GM21360 (cell line): ENCODE measurements at regions not wholly inside any gene's neighbourhood (a gene's known extent, or its start where the extent isn't known, plus 50 kb on each side); places are given as distances from the start of the nearest gene placed in this dataset.
"Not testable (repeated sequence)": the region's sequence is repeated elsewhere in the genome, so short reads cannot be mapped to it uniquely, and the experiment has no call there.

Experiments used
- ATAC-seq: cut with Tn5 transposase; IDR thresholded peaks from one replicate; pipeline ENCODE4 v1.9.1; 2021; ENCODE audit warnings: mild to moderate bottlenecking, moderate library complexity; ENCODE audit not compliant: unreplicated experiment

GRCh38 chr7:153748885-153749284 lies 303.3 kb upstream of the DPP6 start:
- not testable (repeated sequence) for ATAC-seq

DNA sequence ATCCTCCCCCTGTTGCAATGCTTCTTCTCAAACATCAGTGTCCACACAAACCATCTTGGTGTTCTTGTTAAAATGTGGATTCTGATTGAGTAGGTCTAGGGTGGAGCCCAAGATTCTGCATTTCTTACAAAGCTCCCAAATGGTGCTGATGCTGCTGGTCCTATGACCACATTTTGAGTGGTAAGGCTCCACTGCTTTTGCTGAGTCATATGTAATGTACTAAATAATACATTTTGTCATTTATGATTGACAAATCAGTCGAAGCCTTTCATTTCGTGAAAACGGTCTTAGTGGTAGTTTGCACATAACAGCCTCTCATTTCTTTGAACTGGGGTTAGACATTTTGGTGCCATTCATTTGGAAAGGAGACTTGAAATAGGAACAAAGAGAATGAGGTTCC lies 286.3 kb upstream of the DPP6 start:
- not testable (repeated sequence) for ATAC-seq

DNA sequence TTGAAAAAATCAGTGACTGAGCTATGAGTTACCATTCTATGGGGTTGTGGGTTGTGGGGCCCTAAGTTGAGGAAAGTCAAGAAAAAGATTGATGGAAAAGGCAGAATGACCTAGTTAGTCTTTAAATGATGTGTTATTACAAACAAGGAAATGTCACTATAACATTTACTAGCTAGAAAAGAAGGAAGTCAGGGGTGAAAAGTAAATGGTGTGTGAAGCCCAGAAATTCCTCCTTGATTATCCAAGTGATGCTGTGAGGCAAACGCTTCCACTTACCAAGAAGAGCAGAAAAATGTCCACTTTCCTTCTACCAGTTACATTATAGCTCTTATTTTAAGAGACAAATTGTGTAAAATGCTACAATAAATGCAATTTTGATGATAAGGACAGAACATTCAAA lies 285.3 kb upstream of the DPP6 start:
- not testable (repeated sequence) for ATAC-seq

DNA sequence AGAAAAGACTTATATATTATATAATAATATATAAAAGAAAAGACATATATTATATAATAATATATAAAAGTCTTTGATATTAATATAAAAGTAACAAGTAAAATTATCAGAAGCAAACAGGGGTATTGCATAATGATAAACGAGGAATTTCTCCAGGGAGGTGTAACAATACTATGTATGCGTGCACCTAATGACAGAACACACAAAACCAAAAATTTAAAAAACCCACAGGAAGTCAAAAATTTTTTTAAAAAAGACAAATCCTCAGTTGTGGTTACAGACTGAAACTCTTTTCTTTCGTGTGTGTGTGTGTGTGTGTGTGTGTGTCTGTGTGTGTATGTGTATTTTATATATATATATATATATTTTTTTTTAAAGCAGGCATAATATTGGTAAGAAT lies 279.2 kb upstream of the DPP6 start:
- ATAC-seq = no peak

- not testable (repeated sequence) for ATAC-seq
These were observed 275.3 kb upstream of the DPP6 start for GRCh38 chr7:153776940-153777339.

GRCh38 chr7:153797363-153797762 lies 254.8 kb upstream of the DPP6 start:
- ATAC-seq = not testable (repeated sequence)

DNA sequence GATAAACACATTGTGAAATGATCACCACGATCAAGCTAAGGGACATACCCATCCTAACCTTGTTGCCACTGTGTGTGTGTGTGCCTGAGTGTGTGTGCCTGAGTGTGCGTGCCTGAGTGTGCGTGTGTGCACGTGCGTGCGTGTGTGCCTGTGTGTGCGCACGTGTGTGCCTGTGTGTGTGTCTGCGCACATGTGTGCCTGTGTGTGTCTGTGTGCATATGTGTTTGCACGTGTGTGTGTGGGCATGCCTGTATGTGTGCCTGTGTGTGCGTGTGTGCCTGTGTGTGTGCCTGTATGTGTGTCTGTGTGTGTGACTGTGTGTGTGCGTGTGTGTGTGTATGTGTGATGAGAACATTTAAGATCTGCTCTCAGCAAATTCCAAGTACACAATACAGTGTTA lies 244.1 kb upstream of the DPP6 start:
- ATAC-seq = no peak

DNA sequence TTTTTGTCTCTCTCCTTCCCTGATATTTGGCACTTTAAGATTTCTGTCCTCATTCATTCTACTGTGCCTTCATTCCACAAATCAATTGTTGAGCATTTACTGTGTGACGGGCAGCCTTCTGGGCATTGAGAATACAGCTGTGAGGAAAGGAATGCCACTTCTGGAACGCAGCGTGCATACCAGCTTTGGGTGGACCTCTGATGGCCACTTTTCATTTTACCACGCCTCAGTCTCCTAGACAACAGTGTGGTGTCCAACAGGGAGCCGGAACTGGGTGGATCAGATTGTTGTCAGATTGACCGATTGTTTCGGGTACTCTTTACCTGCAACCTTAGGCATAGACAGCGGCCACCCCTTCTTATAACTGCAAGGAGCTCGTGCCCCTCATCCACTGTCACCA lies 222.7 kb upstream of the DPP6 start:
- no peak for ATAC-seq

GRCh38 chr7:153832160-153832559 lies 220.0 kb upstream of the DPP6 start:
- ATAC-seq = no peak

GRCh38 chr7:153835103-153835502 lies 217.1 kb upstream of the DPP6 start:
- no peak for ATAC-seq

GRCh38 chr7:153835712-153836265 lies 216.4 kb upstream of the DPP6 start:
- ATAC-seq = no peak

DNA sequence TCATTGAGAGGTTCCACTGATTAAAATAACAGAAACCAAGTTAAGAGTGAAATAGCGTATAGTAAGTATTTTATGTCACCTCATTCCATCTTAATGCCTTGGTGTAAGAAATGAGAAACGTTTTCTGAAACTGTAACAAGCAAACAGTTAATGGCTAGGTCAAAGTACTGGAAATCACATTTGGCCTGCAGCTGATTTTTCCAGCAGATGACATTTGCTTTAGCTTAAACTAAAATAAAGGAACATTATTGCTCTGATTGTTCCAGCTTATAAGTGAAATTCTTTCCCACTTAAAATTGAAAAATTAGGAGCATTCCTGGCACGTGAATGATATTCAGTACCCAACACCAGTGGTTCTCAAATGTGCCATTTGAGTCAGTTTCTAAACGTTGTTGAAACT lies 213.6 kb upstream of the DPP6 start:
- ATAC-seq = no peak

- ATAC-seq = no peak
These were observed 211.3 kb upstream of the DPP6 start for GRCh38 chr7:153840861-153841260.

DNA sequence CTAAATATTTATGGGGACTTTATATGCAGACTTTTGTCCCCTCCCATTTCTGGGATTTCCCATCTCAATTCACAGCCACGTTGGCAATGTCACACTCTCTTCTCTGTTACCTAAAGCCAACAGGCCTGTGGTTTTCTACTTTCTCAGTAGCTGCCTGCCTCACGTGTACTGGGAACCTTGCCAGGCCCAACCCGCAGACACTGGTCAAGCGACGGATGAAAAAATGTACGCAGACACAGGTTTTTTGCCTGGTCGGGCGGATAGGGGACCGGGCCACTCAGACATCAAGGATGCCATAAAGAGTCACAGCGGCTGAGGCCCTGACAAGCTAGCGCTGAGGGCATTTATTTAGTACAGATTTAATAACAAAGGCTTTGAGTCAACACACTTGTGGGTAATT lies 204.4 kb upstream of the DPP6 start:
- ATAC-seq = no peak

GRCh38 chr7:153852261-153852660 lies 199.9 kb upstream of the DPP6 start:
- no peak for ATAC-seq

DNA sequence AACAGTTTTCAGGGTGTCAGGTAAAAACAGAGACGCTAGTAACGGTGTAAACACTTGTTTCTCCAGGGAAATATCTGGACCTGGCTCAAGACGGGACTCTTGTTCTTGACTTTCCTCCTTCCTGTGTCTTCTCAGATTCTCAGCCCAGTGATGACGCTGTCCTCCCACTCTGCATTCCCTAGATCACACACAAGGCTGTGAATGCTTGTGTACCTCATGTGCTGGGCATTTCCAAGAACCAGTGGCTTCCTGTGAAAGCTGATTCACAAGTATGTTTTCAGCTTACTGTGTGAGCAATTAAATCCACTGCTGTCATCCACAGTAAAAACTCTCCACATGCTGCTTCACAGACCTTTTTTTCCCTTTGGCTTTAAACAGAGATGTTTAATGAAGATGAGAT lies 193.8 kb upstream of the DPP6 start:
- ATAC-seq = no peak

DNA sequence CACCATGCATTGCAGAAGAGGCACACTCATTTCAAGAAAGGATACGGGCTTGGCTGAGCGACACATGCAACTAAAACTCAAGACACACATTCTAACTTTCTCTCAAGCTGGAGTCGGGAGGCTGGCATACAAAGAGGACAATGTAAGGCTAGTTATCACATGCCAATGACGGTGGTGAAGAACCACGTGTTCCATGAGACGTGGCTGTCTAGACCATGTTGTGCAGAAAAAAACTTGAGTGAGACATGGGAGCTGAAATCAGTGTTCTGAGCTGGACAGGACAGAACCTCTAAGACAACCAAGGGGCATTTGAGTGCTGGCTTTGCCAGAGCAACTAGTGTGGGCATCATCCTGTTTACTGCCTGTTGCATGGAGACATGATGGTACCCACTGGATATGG lies 193.0 kb upstream of the DPP6 start:
- no peak for ATAC-seq

GRCh38 chr7:153886506-153887441 lies 165.4 kb upstream of the DPP6 start:
- ATAC-seq = no peak

GRCh38 chr7:153887749-153888569 lies 164.2 kb upstream of the DPP6 start:
- no peak for ATAC-seq

- ATAC-seq = no peak
These were observed 160.2 kb upstream of the DPP6 start for GRCh38 chr7:153891990-153892389.

DNA sequence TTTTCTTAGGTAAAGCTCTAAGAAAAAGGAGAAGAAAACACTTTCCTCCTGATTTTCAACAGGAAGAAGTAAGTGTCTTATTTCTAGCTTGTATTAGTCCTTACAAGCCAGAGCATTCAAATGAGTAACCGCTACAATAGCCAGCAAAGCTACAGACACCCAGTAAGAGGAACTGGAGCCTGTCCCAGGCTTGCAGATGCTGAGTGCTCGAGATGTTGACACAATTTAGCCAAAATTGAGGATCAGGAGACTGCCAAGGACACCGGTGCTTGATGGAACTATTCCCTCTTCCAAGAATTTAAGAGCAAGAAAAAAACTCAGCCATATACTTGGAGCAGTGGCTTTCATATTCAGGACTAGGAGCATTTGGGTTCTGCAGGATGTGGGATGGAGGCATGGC lies 149.3 kb upstream of the DPP6 start:
- ATAC-seq = no peak

DNA sequence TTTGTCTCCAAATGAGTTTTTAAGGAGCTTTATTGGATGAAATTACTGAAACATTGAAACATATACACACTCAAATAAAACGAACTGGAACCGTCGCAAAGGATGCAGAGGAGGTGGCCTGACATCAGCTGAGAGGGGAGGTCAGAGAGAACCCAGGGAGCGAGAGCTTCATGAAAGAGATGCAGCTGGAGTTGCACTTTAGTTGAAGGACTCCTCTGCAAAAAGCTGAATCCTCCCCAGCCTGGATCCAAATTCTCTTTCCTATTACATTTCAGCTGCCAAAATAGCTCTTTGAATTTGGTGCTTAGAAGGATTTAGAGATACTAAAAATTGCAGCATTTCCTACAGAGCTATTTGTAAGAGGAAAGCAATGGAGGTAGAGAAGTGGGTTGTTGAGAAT lies 140.0 kb upstream of the DPP6 start:
- ATAC-seq = no peak
